OCI-LY7 (cell line): ENCODE measurements at regions not wholly inside any gene's neighbourhood (a gene's known extent, or its start where the extent isn't known, plus 50 kb on each side); places are given as distances from the start of the nearest gene placed in this dataset.

Experiments used
- BruUV-seq: library from RNA; stranded (reverse); fragments of 400-500 nt; replicated peaks from 2 replicates; lab custom pipeline; 2021; lab: Mats Ljungman, UMichigan
- CTCF ChIA-PET: fragments of 300-600 bp; sonication (Branson Sonifier 250); formaldehyde crosslinking; loops from one replicate; lab custom pipeline; 2022; ENCODE audit warnings: antibody characterized with exemption; ENCODE audit not compliant: unreplicated experiment; lab: Charles Lee
- POLR2A ChIA-PET: fragments of 300-600 bp; sonication (Branson Sonifier 250); formaldehyde crosslinking; loops from one replicate; lab custom pipeline; 2022; ENCODE audit warnings: antibody characterized with exemption; lab: Charles Lee
- DNase-seq: peaks from one replicate; pipeline ENCODE4 v3.0.0-alpha.2; 2015; ENCODE audit warnings: low spot score
- H2AFZ ChIP-seq: fragments of 200-600 bp; sonication (generic), shearing (Covaris generic); 2 replicates; pipeline ENCODE4 v1.6.1; 2014; ENCODE audit warnings: mild to moderate bottlenecking, antibody characterized with exemption, low read length, moderate library complexity
- H3K27ac ChIP-seq: fragments of 200-600 bp; sonication (generic); 2 replicates; pipeline ENCODE4 v1.5.1; 2014; ENCODE audit warnings: mixed run types, low read depth, mild to moderate bottlenecking, moderate library complexity, low read length, inconsistent platforms; ENCODE audit not compliant: poor library complexity, severe bottlenecking
- H3K36me3 ChIP-seq: fragments of 200-600 bp; sonication (generic); 2 replicates; pipeline ENCODE4 v1.6.1; 2014; ENCODE audit warnings: mild to moderate bottlenecking, antibody characterized with exemption, low read length, moderate library complexity, mixed read lengths; ENCODE audit not compliant: insufficient read depth
- H3K4me1 ChIP-seq: fragments of 200-600 bp; sonication (generic); 2 replicates; pipeline ENCODE4 v1.5.1; 2014; ENCODE audit warnings: mild to moderate bottlenecking, low read length; ENCODE audit not compliant: insufficient read depth, poor library complexity, severe bottlenecking
- H3K4me2 ChIP-seq: fragments of 200-600 bp; sonication (generic); 2 replicates; pipeline ENCODE4 v1.6.1; 2014; ENCODE audit warnings: mild to moderate bottlenecking, low read length
- H3K4me3 ChIP-seq: fragments of 200-600 bp; sonication (generic); 2 replicates; pipeline ENCODE4 v1.5.1; 2014; ENCODE audit warnings: mild to moderate bottlenecking, low read depth, low read length; ENCODE audit not compliant: poor library complexity, severe bottlenecking
- H3K79me2 ChIP-seq: fragments of 200-600 bp; sonication (generic); 2 replicates; pipeline ENCODE4 v1.6.1; 2016; ENCODE audit warnings: low read depth, mild to moderate bottlenecking, low read length, moderate library complexity, mixed read lengths; ENCODE audit not compliant: insufficient read depth
- H3K9me2 ChIP-seq: fragments of 200-600 bp; sonication (generic); 2 replicates; pipeline ENCODE4 v1.6.1; 2016; ENCODE audit warnings: mild to moderate bottlenecking, low read length, mixed read lengths; ENCODE audit not compliant: insufficient read depth
- H3K9me3 ChIP-seq: fragments of 200-600 bp; sonication (generic); 2 replicates; pipeline ENCODE4 v1.6.1; 2014; ENCODE audit warnings: mild to moderate bottlenecking, mixed run types, low read length, mixed read lengths
- H4K20me1 ChIP-seq: fragments of 200-600 bp; sonication (generic); 2 replicates; pipeline ENCODE4 v1.6.1; 2014; ENCODE audit warnings: mild to moderate bottlenecking, antibody characterized with exemption, low read length, moderate library complexity, mixed read lengths; ENCODE audit not compliant: insufficient read depth
- EZH2phosphoT487 ChIP-seq: fragments of 200-600 bp; sonication (generic); IDR thresholded peaks from 2 replicates; pipeline ENCODE4 v1.6.1; 2018; ENCODE audit warnings: low read depth, borderline replicate concordance, mild to moderate bottlenecking, mixed run types, antibody characterized with exemption, low read length, moderate library complexity, mixed read lengths
- intact Hi-C: fragments of 100-400 bp; cut with micrococcal nuclease; formaldehyde crosslinking; loops from one replicate; pipeline ENCODE4 v1.10.0; 2022; ENCODE audit not compliant: unreplicated experiment
- TF ChIP-seq, protein P1 (sequence below): fragments of 200-600 bp; sonication (generic); conservative IDR thresholded peaks from 2 replicates; pipeline ENCODE4 v1.5.1; 2014; ENCODE audit warnings: mild to moderate bottlenecking, antibody characterized with exemption, low read length, moderate library complexity, mixed read lengths

DNA sequence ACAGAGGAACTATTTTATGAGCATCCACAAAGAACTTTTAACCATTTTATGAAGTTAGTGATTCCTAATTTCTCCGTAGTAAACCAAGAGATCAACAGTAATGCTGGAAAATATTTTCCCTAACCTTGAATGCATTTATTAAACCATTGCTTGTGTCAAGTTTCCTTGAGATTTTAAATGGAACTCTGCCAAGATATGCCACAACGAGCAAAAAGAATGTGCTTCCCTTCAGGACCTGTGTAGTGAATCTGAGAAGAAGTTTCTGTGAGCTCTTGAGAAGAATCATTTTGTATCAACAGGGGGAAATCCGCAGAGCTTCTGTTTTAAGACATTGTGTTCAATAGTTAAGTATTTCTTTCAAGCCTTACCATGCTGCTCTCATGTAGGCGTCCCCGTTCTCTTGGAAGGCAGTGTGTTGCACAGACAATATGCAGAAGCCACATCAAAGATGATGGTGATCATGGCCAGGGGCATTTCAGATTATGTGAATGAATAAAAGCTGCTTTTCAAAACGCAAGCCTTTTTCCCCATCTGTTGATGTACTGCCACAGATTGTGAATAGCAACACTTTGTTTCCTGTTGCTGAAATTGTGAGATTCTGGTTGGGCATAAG, 439.8 kb downstream of the BMP2 start:
- CTCF ChIA-PET = no interaction called here
- Histone ChIP-seq H3K79me2 (no peaks in the 10 kb centered on the region), H3K36me3 (no peaks in the 10 kb centered on the region), H2AFZ (no peak overlapping the region), H3K4me3 (no peak overlapping the region), H3K4me2 (no peak overlapping the region), H3K9me3 (no peaks in the 10 kb centered on the region), H4K20me1 (no peaks in the 10 kb centered on the region), H3K4me1 (no peaks in the 10 kb centered on the region), H3K9me2 (0 out of 2 replicates have a peak, but pooled peaks cover 3% of the 10 kb centered on the region), H3K27ac (no peak overlapping the region)
- intact Hi-C loops = no loop called here
- TF ChIP-seq EZH2phosphoT487 = no peak
- TF ChIP-seq, protein P1, sequence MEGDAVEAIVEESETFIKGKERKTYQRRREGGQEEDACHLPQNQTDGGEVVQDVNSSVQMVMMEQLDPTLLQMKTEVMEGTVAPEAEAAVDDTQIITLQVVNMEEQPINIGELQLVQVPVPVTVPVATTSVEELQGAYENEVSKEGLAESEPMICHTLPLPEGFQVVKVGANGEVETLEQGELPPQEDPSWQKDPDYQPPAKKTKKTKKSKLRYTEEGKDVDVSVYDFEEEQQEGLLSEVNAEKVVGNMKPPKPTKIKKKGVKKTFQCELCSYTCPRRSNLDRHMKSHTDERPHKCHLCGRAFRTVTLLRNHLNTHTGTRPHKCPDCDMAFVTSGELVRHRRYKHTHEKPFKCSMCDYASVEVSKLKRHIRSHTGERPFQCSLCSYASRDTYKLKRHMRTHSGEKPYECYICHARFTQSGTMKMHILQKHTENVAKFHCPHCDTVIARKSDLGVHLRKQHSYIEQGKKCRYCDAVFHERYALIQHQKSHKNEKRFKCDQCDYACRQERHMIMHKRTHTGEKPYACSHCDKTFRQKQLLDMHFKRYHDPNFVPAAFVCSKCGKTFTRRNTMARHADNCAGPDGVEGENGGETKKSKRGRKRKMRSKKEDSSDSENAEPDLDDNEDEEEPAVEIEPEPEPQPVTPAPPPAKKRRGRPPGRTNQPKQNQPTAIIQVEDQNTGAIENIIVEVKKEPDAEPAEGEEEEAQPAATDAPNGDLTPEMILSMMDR = no peak
- no TSS peak for BruUV-seq
- POLR2A ChIA-PET = no interaction called here
- DNase-seq = no peak

DNA sequence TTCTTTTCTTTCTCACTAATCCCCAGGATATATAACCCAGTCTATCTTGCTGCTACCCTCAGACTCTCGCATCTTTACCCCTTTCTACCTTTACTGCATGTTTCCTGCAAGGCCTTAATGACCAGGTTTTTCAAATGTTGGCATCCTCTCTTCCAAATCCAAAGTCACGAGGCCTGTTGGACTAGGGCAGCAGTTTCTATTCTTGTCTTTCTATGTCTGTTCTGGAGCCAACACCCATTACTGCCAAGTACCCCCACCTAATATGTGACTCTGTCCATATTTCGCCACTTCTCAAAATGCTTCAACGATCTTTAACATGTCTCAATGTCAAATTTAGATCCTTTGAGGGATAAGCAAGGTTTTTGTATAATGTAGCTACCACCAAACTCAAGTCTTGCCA, 443.4 kb downstream of the BMP2 start:
- ChIA-PET POLR2A (no interaction called here), CTCF (no interaction called here)
- no peaks in the 10 kb centered on the region for H3K79me2 ChIP-seq
- DNase-seq = no peak
- H3K4me2 ChIP-seq = no peak overlapping the region
- TF ChIP-seq, protein P1 = no peak
- TF ChIP-seq EZH2phosphoT487 = no peak
- no peak overlapping the region for H3K4me3 ChIP-seq
- no TSS peak for BruUV-seq
- H3K36me3 ChIP-seq = no peaks in the 10 kb centered on the region
- H3K9me3 ChIP-seq = no peaks in the 10 kb centered on the region
- H4K20me1 ChIP-seq = no peaks in the 10 kb centered on the region
- intact Hi-C loops = no loop called here
- H3K9me2 ChIP-seq = 0 out of 2 replicates have a peak, but pooled peaks cover 3% of the 10 kb centered on the region
- H3K27ac ChIP-seq = no peak overlapping the region
- no peaks in the 10 kb centered on the region for H3K4me1 ChIP-seq
- H2AFZ ChIP-seq = no peak overlapping the region

DNA sequence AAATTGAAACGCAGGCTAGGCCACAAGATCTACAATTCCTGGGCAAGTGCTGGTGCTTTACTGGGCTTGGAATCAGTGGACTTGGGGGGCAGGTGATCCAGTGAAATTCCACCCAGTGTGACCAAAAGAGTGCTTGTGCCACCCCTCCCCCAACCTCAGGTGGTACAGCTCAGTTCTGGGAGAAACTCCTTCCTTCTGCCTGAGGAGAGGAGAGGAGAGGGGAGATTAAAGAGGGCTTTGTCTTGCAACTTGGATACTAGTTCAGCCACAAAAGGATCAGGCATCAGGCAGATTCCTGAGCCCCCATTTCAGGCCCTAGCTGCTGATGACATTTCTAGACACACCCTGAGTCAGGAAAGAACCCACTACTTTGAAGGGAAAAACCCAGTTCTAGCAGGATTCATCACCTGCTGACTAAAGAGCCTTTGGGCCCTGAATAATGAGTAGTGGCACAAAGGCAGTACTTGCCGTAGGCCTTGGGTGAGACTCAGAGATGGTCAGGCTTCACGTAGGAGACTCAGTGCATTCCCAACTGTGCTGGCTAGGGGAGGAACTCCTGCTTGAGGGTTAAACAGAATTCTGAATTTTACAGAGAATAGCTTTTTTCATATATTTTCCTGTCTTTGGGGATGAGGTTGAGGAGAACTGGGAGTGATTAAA, 446.7 kb downstream of the BMP2 start:
- no peak for TF ChIP-seq EZH2phosphoT487
- TF ChIP-seq, protein P1 = no peak
- no TSS peak for BruUV-seq
- POLR2A ChIA-PET = no interaction called here
- Histone ChIP-seq H2AFZ (no peak overlapping the region), H3K4me3 (no peak overlapping the region), H4K20me1 (no peaks in the 10 kb centered on the region), H3K36me3 (no peaks in the 10 kb centered on the region), H3K79me2 (no peaks in the 10 kb centered on the region), H3K9me3 (no peaks in the 10 kb centered on the region), H3K9me2 (no peaks in the 10 kb centered on the region), H3K4me1 (no peaks in the 10 kb centered on the region), H3K27ac (no peak overlapping the region), H3K4me2 (no peak overlapping the region)
- CTCF ChIA-PET = no interaction called here
- intact Hi-C loops = no loop called here
- DNase-seq = no peak
